SJSA1 (cell line): ENCODE measurements at regions not wholly inside any gene's neighbourhood (a gene's known extent, or its start where the extent isn't known, plus 50 kb on each side); places are given as distances from the start of the nearest gene placed in this dataset.
A peak's percentile ranks its signal among the peaks of the same experiment; 100 is the strongest.

Source experiments
- DNase-seq, 2 experiments: peaks; one replicate each; pipeline ENCODE4 v3.0.0-alpha.2; 2015 to 2020; ENCODE audit warnings: low spot score in 2 of 2, low read depth in 1 of 2
- H3K27ac ChIP-seq: fragments of 250-450 bp; sonication (Bioruptor Pico); 2 replicates; pipeline ENCODE4 v1.5.1; 2020; ENCODE audit warnings: mild to moderate bottlenecking, moderate library complexity
- H3K27me3 ChIP-seq: fragments of 250-450 bp; sonication (Bioruptor Pico); replicated peaks from 2 replicates; pipeline ENCODE4 v1.5.1; 2020; ENCODE audit warnings: mild to moderate bottlenecking, moderate library complexity
- H3K36me3 ChIP-seq: fragments of 250-450 bp; sonication (Bioruptor Pico); 2 replicates; pipeline ENCODE4 v1.5.1; 2020; ENCODE audit warnings: mild to moderate bottlenecking
- H3K4me1 ChIP-seq: fragments of 250-450 bp; sonication (Bioruptor Pico); replicated peaks from 2 replicates; pipeline ENCODE4 v1.6.1; 2021; ENCODE audit warnings: mild to moderate bottlenecking
- H3K4me3 ChIP-seq: fragments of 250-450 bp; sonication (Bioruptor Pico); 2 replicates; pipeline ENCODE4 v1.5.1; 2020; ENCODE audit warnings: mild to moderate bottlenecking
- H3K9me3 ChIP-seq: fragments of 250-450 bp; sonication (Bioruptor Pico); replicated peaks from 2 replicates; pipeline ENCODE4 v1.5.1; 2020; ENCODE audit warnings: mild to moderate bottlenecking

- H3K4me3 ChIP-seq, result no peak overlapping the region
- no peaks in the 10 kb centered on the region for H3K27me3 ChIP-seq
- DNase-seq, result no peak
- H3K4me1 ChIP-seq, result no peaks in the 10 kb centered on the region
- no peak overlapping the region for H3K27ac ChIP-seq
- H3K9me3 ChIP-seq, result no peaks in the 10 kb centered on the region
- H3K36me3 ChIP-seq, result no peaks in the 10 kb centered on the region
Measured at GRCh38 chrX:42135583-42136228, 212.4 kb upstream of the CASK start.

GRCh38 chrX:42131856-42132255, 208.5 kb upstream of the CASK start:
- Histone ChIP-seq H3K36me3 (no peaks in the 10 kb centered on the region), H3K9me3 (no peaks in the 10 kb centered on the region), H3K4me3 (no peak overlapping the region), H3K27ac (no peak overlapping the region), H3K27me3 (no peaks in the 10 kb centered on the region), H3K4me1 (no peaks in the 10 kb centered on the region)
- no peak for DNase-seq

- Histone ChIP-seq H3K4me1 (no peaks in the 10 kb centered on the region), H3K4me3 (no peak overlapping the region), H3K9me3 (no peaks in the 10 kb centered on the region), H3K27ac (no peak overlapping the region), H3K27me3 (no peaks in the 10 kb centered on the region), H3K36me3 (no peaks in the 10 kb centered on the region)
- no peak for DNase-seq
Measured at GRCh38 chrX:42129022-42129940, 205.9 kb upstream of the CASK start.

DNA sequence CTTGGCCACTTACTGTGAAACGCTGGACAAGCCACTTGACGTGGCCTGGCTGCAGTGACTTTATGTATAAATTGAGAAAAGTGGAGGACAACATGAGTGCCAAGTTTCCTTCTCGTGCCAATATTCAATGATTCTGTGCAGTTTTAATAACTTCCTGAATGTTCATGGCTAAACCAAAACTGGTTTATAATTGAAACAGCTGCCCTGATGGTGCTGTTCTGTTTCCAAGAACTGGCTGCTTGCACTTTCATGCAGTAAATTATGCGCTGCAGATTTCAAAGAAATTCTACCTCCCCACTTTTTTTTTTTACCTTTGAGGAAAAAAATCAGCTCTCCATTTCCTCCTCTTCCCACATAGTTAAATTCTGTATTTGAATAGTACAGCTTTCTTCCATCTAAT, 205.2 kb upstream of the CASK start:
- no peaks in the 10 kb centered on the region for H3K9me3 ChIP-seq
- no peak overlapping the region for H3K4me3 ChIP-seq
- DNase-seq, result no peak
- H3K27me3 ChIP-seq, result no peaks in the 10 kb centered on the region
- no peaks in the 10 kb centered on the region for H3K36me3 ChIP-seq
- no peaks in the 10 kb centered on the region for H3K4me1 ChIP-seq
- no peak overlapping the region for H3K27ac ChIP-seq

GRCh38 chrX:42128020-42128419, 204.7 kb upstream of the CASK start:
- DNase-seq, result no peak
- Histone ChIP-seq H3K36me3 (no peaks in the 10 kb centered on the region), H3K4me3 (no peak overlapping the region), H3K27ac (no peak overlapping the region), H3K9me3 (no peaks in the 10 kb centered on the region), H3K27me3 (no peaks in the 10 kb centered on the region), H3K4me1 (no peaks in the 10 kb centered on the region)

GRCh38 chrX:42127563-42127962, 204.2 kb upstream of the CASK start:
- H3K4me1 ChIP-seq, result no peaks in the 10 kb centered on the region
- no peaks in the 10 kb centered on the region for H3K36me3 ChIP-seq
- no peaks in the 10 kb centered on the region for H3K27me3 ChIP-seq
- no peak overlapping the region for H3K27ac ChIP-seq
- H3K9me3 ChIP-seq, result no peaks in the 10 kb centered on the region
- no peak for DNase-seq
- H3K4me3 ChIP-seq, result no peak overlapping the region

GRCh38 chrX:42123369-42123768, 200.0 kb upstream of the CASK start:
- Histone ChIP-seq H3K4me1 (no peaks in the 10 kb centered on the region), H3K27me3 (no peaks in the 10 kb centered on the region), H3K36me3 (no peaks in the 10 kb centered on the region), H3K9me3 (no peaks in the 10 kb centered on the region), H3K4me3 (no peak overlapping the region), H3K27ac (no peak overlapping the region)
- no peak for DNase-seq

DNA sequence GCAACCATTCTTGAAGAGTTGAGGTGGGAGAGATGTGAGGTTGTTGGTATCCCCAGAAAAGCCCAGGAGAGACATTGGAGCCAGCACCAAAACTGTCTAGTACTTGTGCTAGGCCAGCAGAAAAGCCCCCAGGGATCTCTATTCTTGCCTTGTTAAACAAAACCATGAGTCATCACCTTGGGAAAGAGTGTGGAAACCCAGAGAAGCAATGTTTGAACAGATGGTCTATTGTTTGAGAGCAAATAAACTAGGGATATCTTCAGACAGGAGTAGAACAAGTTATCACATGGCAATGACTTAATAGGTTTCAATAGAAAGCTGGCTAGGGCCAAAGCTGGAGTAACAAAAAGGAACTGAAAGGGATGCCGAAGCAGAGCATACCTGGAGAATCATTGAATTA, 195.7 kb upstream of the CASK start:
- Histone ChIP-seq H3K36me3 (no peaks in the 10 kb centered on the region), H3K9me3 (no peaks in the 10 kb centered on the region), H3K4me3 (no peak overlapping the region), H3K27me3 (no peaks in the 10 kb centered on the region), H3K4me1 (no peaks in the 10 kb centered on the region), H3K27ac (no peak overlapping the region)
- peak in 1 of 2 experiments; percentile 20 for DNase-seq

DNA sequence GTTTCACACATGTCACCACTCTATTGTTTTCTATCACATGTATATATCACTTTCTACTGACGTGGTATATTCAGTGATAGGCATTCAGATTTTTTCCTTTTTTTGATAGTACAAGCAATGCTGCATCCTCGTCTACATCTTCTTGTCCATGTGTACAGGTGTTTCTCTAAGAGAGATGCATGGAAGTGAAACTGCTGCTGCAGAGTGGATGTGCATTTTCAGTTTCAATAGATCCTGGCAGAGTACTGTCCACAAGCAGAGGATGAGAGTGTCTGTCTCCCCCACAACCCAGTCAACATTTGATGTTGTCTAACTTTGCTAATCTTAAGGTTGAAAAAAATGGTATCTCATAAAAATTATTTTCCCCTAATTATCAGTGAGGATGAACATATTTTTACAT, 194.0 kb upstream of the CASK start:
- H3K9me3 ChIP-seq, result no peaks in the 10 kb centered on the region
- DNase-seq, result no peak
- H3K36me3 ChIP-seq, result no peaks in the 10 kb centered on the region
- no peak overlapping the region for H3K4me3 ChIP-seq
- H3K27ac ChIP-seq, result no peak overlapping the region
- H3K4me1 ChIP-seq, result no peaks in the 10 kb centered on the region
- H3K27me3 ChIP-seq, result no peaks in the 10 kb centered on the region

GRCh38 chrX:42109428-42109827, 186.1 kb upstream of the CASK start:
- Histone ChIP-seq H3K27ac (no peak overlapping the region), H3K36me3 (no peaks in the 10 kb centered on the region), H3K4me1 (no peaks in the 10 kb centered on the region), H3K27me3 (no peaks in the 10 kb centered on the region), H3K4me3 (no peak overlapping the region), H3K9me3 (no peaks in the 10 kb centered on the region)
- DNase-seq, result no peak

- no peaks in the 10 kb centered on the region for H3K9me3 ChIP-seq
- no peak for DNase-seq
- no peaks in the 10 kb centered on the region for H3K36me3 ChIP-seq
- H3K4me1 ChIP-seq, result no peaks in the 10 kb centered on the region
- H3K27ac ChIP-seq, result no peak overlapping the region
- H3K4me3 ChIP-seq, result no peak overlapping the region
- H3K27me3 ChIP-seq, result no peaks in the 10 kb centered on the region
Measured at GRCh38 chrX:42107495-42108488, 184.4 kb upstream of the CASK start.

GRCh38 chrX:42106556-42106955, 183.2 kb upstream of the CASK start:
- Histone ChIP-seq H3K9me3 (no peaks in the 10 kb centered on the region), H3K4me3 (no peak overlapping the region), H3K27ac (no peak overlapping the region), H3K27me3 (no peaks in the 10 kb centered on the region), H3K4me1 (no peaks in the 10 kb centered on the region), H3K36me3 (no peaks in the 10 kb centered on the region)
- no peak for DNase-seq

- no peaks in the 10 kb centered on the region for H3K4me1 ChIP-seq
- no peaks in the 10 kb centered on the region for H3K36me3 ChIP-seq
- no peak overlapping the region for H3K4me3 ChIP-seq
- H3K9me3 ChIP-seq, result no peaks in the 10 kb centered on the region
- H3K27me3 ChIP-seq, result no peaks in the 10 kb centered on the region
- no peak for DNase-seq
- H3K27ac ChIP-seq, result no peak overlapping the region
Measured at GRCh38 chrX:42102586-42103282, 179.4 kb upstream of the CASK start.
